GM18498 (cell line): ENCODE measurements at regions not wholly inside any gene's neighbourhood (a gene's known extent, or its start where the extent isn't known, plus 50 kb on each side); places are given as distances from the start of the nearest gene placed in this dataset.

Experiments used
- ATAC-seq: cut with Tn5 transposase; IDR thresholded peaks from one replicate; pipeline ENCODE4 v1.9.1; 2021; ENCODE audit warnings: mild to moderate bottlenecking, moderate library complexity; ENCODE audit not compliant: unreplicated experiment

- ATAC-seq = no peak
Measured at GRCh38 chr2:165033402-165033801, 78.1 kb upstream of the SLC38A11 start.

GRCh38 chr2:165032559-165032958 lies 77.2 kb upstream of the SLC38A11 start:
- no peak for ATAC-seq

- no peak for ATAC-seq
Measured at GRCh38 chr2:165024199-165024598, 68.9 kb upstream of the SLC38A11 start.

- ATAC-seq = no peak
Measured at GRCh38 chr2:165022781-165023180, 67.5 kb upstream of the SLC38A11 start.

GRCh38 chr2:165017966-165018596 lies 62.8 kb upstream of the SLC38A11 start:
- ATAC-seq = no peak

- ATAC-seq = peak; percentile 74
Measured at GRCh38 chr2:165016772-165017411, 61.6 kb upstream of the SLC38A11 start.

- peak; percentile 77 for ATAC-seq
Measured at GRCh38 chr2:165015052-165015642, 59.8 kb upstream of the SLC38A11 start.

- peak; percentile 56 for ATAC-seq
Measured at GRCh38 chr2:165013944-165014619, 58.8 kb upstream of the SLC38A11 start.

GRCh38 chr2:165011199-165011598 lies 55.9 kb upstream of the SLC38A11 start:
- no peak for ATAC-seq

GRCh38 chr2:165010556-165010955 lies 55.2 kb upstream of the SLC38A11 start:
- no peak for ATAC-seq

- no peak for ATAC-seq
Measured at GRCh38 chr2:165009466-165009865, 54.1 kb upstream of the SLC38A11 start.

- ATAC-seq = no peak
Measured at GRCh38 chr2:165008730-165009315, 53.5 kb upstream of the SLC38A11 start.

- no peak for ATAC-seq
Measured at GRCh38 chr2:165007161-165007744, 51.9 kb upstream of the SLC38A11 start.
